DMS53 (cell line): ENCODE measurements at regions not wholly inside any gene's neighbourhood (a gene's known extent, or its start where the extent isn't known, plus 50 kb on each side); places are given as distances from the start of the nearest gene placed in this dataset.
"Not testable (repeated sequence)": the region's sequence is repeated elsewhere in the genome, so short reads cannot be mapped to it uniquely, and the experiment has no call there.

Experiments
- DNase-seq: peaks from one replicate; lab custom pipeline; 2025; lab: John Stamatoyannopoulos, UW

- DNase-seq: peak; percentile 48
Measured at GRCh38 chr12:38384816-38385378, 68.3 kb downstream of the ALG10B start.

GRCh38 chr12:38385486-38385885, 68.9 kb downstream of the ALG10B start:
- DNase-seq: no peak

- peak; percentile 29 for DNase-seq
Measured at GRCh38 chr12:38386205-38386985, 69.8 kb downstream of the ALG10B start.

GRCh38 chr12:38389614-38390013, 73.0 kb downstream of the ALG10B start:
- peak; percentile 68 for DNase-seq

- no peak for DNase-seq
Measured at GRCh38 chr12:38391007-38391406, 74.4 kb downstream of the ALG10B start.

- DNase-seq: no peak
Measured at GRCh38 chr12:38392554-38393144, 76.1 kb downstream of the ALG10B start.

- DNase-seq: no peak
Measured at GRCh38 chr12:38399711-38400206, 83.2 kb downstream of the ALG10B start.

GRCh38 chr12:38402811-38403210, 86.2 kb downstream of the ALG10B start:
- DNase-seq: no peak

GRCh38 chr12:38409511-38409910, 92.9 kb downstream of the ALG10B start:
- no peak for DNase-seq

GRCh38 chr12:38411426-38411825, 94.9 kb downstream of the ALG10B start:
- no peak for DNase-seq

GRCh38 chr12:38411946-38412345, 95.4 kb downstream of the ALG10B start:
- no peak for DNase-seq

GRCh38 chr12:38417101-38417500, 100.5 kb downstream of the ALG10B start:
- peak; percentile 78 for DNase-seq

- peak; percentile 4 for DNase-seq
Measured at GRCh38 chr12:38424436-38424835, 107.9 kb downstream of the ALG10B start.

- no peak for DNase-seq
Measured at GRCh38 chr12:38427442-38427841, 110.9 kb downstream of the ALG10B start.

- DNase-seq: no peak
Measured at GRCh38 chr12:38431921-38432320, 115.3 kb downstream of the ALG10B start.

GRCh38 chr12:38441871-38442281, 125.3 kb downstream of the ALG10B start:
- DNase-seq: not testable (repeated sequence)

- DNase-seq: no peak
Measured at GRCh38 chr12:38445040-38445439, 128.5 kb downstream of the ALG10B start.

- no peak for DNase-seq
Measured at GRCh38 chr12:38448991-38449390, 132.4 kb downstream of the ALG10B start.

GRCh38 chr12:38456537-38457120, 140.1 kb downstream of the ALG10B start:
- no peak for DNase-seq

GRCh38 chr12:38465020-38465419, 148.4 kb downstream of the ALG10B start:
- DNase-seq: peak; percentile 43

- DNase-seq: no peak
Measured at GRCh38 chr12:38469715-38470114, 153.1 kb downstream of the ALG10B start.

GRCh38 chr12:38477340-38478090, 160.9 kb downstream of the ALG10B start:
- DNase-seq: no peak
